Activated CD4-positive, alpha-beta T cell treated with anti-CD3 and anti-CD28 coated beads, Interleukin-2, Interleukin-6, amounts not matched to agents 100 ng/mL and 50 ng/mL, durations not matched to agents 16 hours and 8 hours (primary cell): ENCODE measurements at regions not wholly inside any gene's neighbourhood (a gene's known extent, or its start where the extent isn't known, plus 50 kb on each side); places are given as distances from the start of the nearest gene placed in this dataset.
"Not testable (repeated sequence)": the region's sequence is repeated elsewhere in the genome, so short reads cannot be mapped to it uniquely, and the experiment has no call there.

Source experiments
- DNase-seq: peaks from one replicate; pipeline ENCODE4 v3.0.0-alpha.2; 2020

DNA sequence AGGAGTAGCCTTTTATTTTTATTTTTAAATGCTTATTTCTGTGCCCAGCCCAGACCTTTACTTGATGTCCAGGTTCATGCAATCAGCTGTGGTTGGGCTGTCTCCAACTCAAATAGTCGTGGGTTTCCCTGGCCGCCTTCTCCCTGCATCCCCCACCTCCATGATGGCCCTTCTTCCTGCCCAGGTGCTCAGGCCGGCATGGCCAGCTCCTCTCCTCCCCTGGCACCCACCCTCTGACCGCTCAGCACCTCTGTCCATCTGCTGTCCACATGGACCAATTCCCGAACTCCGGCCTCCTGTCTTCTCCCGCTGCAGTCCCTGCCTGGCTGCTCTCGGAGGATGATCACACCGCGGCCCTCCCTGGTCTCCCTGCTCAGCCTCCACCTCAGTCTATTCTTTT lies 81.2 kb upstream of the SULF2 start:
- no peak for DNase-seq

DNA sequence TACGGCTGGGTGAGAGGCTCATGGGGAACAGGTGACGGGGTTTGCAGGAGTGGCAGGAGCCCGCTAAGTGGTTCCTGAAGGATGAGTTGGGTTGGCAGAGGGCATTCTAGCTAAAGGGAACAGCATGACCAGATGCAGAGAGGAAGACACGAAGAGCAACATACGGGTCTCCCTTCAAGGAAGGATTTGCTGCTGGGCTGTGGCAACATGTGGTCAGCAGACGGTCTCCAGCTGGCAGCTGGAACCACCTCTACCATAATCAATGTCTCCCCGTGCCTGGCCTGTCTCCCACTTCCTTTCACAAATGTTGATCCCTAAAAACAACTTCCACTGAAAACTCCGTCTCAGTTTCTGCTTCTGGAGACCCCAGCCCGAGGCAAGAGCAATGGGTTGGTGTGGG lies 80.6 kb upstream of the SULF2 start:
- no peak for DNase-seq

DNA sequence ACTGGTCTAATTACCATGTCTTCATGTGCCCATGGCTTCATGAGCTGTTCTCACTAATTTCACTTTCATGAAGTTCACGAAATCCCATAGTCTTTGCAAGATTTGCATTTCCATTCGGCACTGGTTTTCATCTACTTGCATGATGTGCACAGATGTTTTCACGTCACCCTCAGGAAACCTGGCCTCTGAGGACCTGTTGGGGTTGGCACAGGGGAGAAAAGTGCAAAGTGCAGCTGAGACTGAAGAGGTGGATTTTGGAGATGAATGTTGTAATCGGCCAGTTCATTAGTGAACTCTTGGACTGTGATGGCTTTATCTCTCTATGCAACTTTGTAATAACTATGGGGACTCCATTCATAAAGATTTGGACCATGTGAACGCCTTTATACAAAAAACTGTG lies 80.2 kb upstream of the SULF2 start:
- no peak for DNase-seq

DNA sequence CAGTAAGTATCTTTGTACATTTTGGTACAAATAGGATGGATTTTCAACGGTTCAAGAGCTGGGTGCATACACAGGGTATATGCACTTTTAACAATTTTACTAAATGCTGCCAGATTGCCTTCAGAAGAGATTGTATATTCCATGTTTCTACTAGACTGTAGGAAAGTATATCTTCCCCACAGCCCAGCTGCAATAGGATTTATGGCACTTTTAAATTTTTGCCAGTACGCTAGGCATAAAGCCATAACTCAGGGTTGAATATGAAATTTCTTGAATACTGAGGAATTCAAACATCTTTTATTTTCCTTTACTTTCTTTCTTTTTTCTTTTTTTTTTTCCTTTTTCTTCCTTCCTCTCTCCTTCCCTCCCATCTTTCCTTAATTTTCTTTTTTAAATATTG lies 78.7 kb upstream of the SULF2 start:
- no peak for DNase-seq

DNA sequence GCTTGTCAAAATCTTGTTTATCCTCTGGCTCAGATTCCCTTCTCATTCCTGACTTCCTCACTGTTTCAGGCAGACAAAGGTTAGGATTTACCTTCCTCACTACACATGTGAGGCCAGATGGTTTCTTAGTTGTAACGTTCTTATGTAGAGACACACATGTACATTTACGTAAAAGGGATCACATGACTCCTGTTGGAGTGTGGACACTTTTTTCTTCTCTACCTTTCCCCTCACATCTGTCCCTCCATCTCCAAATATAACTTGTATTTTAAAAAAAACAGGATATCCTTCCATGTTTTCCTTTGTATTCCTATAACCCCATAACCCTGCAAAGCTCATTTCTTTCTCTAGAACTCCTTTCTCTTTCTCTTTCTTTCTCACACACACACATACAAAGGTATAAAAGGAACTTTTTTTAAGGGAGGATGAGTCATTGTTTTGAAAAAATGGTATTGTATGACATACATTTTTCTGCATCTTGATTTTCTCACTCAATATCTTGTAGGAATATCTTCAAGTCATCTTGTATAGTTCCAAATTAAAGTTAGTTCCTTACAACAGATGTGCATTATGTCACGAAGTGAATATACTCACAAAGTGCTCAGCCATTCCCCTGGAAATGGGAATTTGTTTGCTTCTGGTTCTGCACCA lies 78.2 kb upstream of the SULF2 start:
- DNase-seq, result no peak

DNA sequence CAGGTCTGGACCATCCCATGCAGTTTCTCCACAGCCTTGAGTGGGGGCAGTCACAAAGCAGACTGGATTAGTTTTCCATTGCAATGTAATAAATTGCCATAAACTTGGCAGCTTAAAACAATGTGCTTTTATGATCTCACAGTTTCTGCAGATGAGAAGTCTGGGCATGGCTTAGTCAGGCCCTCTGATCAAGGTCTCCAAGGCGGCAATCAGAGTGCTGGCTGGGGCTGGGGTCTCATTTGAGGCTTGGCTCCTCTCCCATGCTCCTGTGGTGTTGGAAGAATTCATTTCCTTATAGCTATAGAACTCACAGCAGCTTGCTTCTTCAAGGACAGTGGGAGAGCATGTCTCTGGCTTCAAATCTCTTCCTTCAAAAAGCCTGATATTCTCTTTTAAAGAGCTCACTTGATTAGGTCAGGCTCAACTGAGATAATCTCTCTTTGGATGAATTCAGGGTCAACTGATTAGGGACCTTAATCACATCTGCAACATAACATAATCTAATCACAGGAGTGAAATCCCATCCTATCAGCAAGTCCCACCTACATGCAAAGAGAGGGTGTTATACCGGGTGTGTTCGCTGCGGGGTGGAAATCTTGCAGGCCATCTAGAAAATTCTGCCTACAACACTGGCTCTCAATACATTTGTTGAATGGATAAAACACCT lies 77.4 kb upstream of the SULF2 start:
- DNase-seq, result no peak

DNA sequence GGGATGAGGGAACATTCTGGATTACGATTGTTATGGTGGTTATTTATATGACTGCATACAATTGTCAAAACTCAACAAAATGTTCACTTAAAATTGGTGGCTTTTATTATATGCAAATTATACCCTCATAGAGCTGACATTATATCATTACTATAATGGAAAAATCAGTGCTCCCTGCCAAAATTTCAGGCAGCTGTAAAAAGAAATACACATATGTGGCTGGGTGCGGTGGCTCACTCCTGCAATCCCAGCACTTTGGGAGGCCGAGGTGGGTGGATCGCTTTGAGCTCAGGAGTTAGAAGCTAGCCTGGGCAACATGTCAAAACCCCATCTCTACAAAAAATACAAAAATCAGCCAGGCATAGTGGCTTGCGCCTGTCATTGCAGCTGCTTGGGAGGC lies 75.8 kb upstream of the SULF2 start:
- no peak for DNase-seq

DNA sequence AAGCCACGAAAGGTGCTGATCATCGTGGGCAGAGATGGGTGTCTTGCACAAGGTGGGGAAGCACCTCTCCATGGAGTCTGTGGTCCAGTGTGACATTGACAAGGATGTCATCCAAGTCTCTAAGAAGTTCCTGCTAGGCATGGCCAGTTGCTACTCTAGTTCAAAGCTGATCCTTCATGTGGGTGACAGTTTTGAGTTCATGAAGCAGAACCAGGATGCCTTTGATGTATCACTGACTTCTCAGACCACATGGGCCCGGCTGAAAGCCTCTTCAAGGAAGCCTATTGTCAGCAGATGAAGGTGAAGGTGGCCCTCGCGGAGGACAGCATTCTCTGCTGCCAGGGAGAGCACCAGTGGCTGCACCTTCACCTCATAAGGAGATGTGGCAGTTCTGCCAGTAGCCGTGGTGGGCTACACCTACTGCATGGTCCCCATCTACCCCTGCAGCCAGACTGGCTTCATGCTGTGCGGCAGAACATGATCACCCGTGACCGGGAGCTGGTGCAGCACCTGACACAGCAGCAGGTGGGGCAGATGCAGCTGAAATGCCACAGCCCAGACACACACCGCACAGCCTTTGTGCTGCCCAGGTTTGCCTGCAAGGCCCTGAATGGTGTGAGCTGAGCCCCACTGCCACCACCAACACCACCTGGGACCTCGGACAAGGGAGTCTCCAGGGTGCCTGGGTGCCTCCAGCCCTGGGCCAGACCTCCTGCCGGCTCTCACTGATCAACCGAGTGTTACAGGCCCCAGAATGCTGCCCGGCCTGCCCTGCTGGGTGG lies 75.0 kb upstream of the SULF2 start:
- no peak for DNase-seq

DNA sequence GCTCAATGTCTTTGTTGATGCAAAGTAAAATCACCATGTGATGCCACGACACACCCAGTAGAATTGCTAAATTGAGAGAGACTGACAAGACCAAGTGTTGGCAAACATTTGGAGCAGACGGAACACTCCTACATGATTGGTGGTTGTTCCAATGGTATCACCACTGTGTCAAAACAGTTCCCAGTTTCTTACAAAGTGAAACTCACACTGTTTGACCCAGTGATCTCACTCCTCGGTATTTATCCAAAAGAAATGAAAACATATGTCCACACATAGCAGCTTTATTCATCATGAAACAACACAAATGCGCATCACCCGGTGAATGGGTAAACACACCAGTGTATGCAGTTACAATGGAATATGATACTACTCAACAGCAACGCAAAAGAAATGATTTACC lies 74.0 kb upstream of the SULF2 start:
- DNase-seq, result no peak

DNA sequence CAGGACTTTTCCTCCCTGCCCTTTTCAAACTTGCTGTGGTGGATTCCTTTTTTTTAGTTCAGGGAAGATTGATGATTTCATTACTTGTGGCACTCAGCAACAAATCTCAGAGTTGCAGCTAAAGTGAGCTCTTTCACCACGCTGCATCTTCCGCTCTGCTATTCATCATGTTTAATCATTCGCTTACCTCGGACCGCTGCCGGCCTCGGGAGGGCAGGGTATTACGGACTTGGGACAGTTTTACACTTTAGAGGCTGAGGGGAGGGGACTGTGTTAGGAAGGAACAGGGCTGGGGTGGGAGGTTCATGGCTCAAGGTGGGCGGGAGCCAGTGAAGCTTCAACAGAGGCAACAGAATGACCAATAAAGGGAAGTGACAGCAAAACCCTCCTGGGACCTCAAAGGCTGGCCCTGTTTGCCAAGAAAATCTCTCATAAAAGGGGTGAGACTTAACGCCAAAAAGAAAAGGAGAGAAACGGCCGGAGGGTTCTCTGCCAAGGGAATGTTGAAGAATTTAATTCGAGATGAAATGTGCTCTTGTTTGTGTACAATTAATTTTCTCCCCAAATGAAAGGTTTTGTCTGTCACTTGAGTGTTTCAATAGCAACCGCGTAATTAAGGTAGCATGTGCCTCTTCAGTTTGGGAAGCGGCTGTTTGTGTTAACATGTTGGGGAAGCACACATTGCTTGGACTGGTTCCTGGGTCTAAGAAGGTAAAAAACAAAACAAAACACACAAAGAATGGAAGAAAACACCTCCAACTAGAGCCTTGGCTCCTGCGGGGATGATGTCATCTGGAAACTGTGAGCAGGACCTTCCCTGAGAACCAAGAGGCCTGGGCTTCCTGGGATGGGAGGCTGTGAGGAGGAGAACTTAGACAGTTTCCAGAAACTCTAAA lies 72.5 kb upstream of the SULF2 start:
- DNase-seq, result no peak

DNA sequence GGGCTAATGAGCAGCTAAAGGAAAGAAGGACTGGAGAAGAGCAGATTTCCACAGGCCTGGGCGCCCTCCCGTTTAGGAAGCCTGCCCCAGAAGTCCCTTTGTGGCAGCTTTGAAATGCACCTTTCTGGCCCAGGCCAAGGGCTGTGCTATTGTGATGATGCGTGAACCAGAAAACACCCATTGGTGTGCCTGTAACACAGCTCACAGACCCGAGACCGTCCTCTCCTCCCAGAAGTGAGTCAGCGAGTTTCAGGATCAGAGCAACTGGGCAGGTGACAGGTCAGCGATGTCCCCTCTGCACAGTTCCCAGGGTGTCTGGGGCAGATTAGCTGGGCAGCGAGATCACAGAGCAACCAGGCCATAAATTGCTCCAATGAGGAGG lies 71.9 kb upstream of the SULF2 start:
- DNase-seq, result no peak

DNA sequence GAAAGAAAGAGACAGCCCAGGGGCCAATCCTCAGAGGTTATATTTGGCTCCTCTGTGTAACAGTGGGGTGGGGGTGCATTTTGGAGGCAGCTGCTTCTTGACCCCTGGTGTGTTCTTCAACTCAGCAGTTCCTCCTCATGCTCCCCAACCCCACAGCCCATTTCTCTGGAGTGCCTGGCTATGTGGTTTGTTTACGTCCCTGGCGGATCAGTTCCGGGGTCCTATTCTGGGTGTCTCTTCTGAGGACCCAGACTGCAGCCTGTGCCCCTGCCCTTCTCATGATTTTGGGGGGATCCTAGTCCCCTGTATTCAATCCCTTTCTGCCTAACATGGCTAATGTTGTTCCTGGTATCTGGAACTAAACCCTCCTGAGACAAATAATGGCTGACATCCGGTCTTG lies 70.5 kb upstream of the SULF2 start:
- no peak for DNase-seq

DNA sequence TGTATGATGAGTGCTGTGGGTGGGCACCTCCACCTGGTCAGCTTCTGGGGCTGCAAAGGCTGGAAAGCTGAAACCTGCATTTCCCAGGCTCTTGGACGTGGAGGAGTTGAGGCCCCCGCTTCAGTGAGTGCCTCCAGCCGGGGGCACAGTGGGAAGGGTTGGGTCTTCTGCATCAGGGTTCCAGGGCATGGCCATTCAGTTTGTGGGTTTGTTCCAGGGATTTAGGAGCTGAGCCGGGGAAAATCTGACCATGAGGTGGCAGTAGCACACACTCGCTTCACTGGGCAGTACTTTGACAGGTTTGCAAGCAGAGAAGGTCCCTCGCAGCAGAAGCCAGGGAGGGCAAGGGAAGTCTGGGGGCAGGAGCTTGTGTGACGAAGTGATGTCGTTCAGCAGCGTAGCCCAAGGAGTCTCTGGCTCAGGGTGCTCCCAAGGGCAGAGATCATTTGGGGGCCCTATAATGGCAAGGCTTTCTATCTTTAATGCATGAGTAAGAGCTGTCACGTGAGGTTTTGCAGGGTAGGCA lies 69.5 kb upstream of the SULF2 start:
- no peak for DNase-seq

DNA sequence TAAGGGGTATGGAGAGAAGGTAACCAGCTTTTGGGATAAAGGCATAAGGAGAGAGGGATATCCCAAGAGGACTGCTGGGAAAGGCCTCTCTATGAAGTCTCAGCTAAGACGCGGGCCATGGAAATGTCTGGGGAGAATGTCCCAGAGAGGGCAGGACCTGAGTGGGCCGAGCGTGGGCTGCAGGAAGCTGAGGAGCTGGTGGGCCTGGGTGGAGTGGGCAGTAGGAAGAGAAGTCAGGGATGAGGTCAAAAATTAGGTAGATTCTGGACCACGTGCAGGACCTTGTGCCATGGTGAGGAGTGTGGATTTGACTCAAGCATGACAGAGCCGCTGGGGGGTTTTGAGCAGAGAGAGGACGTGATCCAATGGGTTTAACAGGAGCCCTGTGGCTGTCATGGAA lies 66.5 kb upstream of the SULF2 start:
- no peak for DNase-seq

DNA sequence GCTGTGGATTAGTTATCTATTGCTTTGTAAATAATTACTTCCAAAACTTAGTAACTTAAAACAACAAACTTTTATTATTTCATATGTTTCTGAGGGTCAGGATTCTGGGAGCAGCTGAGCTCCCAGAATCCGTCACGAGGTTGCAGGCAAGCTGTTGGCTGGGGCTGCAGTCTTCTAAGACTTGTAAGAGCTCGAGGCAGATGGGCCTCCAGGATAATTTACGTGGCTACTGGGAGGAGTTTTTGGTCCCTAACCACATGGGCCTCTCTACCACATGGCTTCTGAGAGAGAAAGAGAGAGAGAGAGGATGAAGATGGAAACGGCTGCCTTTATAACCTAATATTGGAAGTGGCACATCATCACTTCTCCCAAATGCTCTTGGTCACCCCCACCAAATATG lies 64.9 kb upstream of the SULF2 start:
- DNase-seq, result no peak

DNA sequence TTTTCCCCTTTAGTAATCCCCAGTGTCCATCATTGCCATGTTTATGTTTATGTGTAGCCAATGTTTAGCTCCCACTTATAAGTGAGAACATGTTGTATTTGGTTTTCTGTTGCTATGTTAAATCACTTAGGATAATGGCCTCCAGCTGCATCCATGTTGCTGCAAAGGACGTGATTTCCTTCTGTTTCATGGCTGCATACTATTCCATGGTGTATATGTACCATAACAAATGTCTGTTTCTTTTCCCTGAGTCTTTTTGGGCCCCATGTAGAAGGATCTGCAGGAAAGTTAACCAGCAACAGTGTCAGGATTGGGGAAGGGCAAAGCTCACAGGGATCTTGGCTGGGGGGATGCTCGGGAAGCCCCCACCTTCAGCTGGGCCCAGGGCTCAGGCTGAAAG lies 64.3 kb upstream of the SULF2 start:
- no peak for DNase-seq

DNA sequence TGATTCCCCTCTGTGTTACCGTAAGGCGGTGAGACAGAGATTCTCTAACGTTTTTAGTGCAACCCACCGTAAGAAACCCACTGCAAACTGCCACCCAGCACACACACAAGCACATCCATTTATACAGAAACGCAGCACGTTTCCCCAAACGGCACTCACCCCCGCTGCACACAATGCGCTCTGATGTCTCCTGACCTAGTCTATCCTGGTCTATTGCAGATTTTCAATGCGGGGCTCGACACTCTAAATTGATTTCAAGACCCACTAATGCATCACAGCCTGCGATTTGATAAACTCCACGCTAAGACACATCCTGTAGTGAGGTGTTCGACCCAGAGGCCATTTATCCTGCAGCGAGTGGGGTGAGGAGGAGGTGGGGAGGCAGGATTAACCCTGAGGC lies 63.7 kb upstream of the SULF2 start:
- DNase-seq, result no peak

DNA sequence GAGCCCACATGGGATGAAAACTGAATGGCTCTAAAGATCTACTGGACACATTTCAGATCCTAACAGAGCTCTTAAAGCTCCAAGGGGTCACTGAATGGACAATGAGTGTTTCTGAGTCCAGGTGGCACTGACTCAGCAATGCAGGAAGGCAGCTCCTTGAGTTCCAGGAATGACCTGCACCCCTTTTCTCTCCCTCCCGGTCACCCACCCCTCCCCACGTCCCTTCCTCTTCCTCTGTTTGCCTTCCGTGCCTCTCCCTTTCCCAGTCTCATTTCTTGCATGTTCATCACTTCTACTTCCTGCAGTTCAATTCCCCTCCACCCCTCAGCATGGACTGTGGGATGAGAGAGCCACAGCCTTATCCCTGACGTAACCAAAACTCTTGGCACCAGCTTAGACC lies 63.3 kb upstream of the SULF2 start:
- not testable (repeated sequence) for DNase-seq

DNA sequence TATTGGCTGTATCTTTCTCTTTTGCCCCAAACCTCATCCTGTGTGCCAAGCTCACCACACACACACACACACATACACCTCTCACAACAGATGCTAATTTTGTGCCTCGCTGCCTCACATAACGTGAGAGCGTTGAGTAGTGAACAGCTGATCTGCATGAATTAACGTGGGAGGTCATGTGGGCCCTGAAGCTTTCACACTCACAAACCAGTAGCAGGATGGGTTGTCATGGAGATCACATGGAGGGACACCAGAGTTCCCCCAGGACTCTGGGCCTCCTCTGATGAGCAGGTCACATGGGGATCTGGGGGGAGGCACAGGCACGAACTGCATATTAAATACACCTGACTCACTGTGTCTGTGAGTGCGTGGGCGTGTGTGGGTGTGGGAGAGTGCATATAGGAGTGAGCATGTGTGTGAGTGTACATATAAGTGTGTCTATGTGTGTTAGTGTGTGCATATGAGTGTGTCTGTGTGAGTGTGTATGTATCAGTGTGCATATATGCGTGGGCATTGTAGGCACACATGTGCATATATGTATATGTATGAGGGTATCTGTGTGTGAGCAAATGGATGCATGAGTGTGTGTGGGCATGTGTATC lies 62.7 kb upstream of the SULF2 start:
- no peak for DNase-seq

DNA sequence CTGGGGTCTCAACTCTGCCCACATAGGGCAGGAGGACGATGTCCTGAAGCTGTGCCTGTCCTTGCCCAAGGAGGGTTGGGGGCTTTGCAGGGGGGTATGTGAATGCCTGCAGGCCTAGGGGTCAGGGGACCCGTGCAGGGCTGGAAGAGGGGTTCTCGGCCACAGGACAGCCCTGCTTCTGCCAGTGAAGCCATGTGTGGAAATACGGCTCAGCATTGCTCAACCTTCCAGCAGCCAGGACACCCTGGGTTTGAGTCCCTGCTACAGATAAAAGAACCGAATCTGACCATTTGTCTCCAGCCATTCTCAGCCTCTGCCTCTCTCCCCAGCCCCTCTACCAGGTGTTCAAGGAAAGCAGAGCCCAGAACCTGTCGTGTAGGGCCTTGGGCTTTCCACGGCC lies 61.9 kb upstream of the SULF2 start:
- not testable (repeated sequence) for DNase-seq

DNA sequence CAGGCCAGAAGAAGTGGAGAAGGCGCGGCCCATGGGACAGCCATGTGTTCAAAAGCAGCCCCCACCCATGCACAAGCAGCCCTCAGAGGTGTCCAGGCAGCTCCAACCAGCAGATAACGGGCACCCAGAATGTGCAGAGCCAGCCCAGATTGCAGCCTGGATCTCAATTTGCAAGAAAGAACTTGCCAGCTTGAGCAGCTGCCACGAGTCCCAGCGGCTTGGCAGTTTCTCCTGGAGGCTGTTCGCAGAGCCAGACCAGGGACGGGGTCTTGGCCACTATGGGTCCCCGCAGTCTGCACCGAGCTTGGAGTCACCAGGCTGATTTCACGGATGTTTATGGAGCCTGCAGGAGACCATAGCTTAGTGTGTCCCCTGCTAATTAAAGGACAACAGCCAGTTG lies 61.4 kb upstream of the SULF2 start:
- not testable (repeated sequence) for DNase-seq

DNA sequence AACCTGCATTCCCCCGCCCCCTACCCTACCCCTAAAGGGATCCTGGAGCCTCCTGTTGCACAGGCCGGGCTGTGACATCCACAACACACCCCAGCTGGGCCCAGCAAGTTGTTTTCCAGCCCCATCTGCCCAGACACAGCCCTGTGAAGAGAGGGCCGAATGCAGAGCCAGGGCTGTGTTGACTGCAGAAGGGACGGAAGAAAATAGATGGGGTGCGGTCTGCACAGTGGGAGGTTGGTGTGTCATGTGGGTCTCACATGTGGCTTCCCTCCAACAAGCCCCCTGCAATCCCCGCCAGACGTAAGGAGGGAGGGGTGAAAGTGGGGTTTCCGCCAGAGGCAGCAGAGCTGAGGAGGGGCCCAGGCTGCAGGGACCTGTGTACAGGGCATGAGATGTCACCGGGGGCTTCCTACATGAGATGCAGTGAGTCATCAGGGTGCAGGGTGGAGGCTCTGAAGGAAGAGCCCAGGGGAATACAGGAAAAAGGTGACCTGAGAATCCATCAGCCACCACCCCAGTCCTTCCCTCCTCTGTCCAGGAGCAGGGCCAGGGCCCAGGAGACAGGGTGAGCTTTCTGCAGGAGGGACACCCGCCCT lies 60.2 kb upstream of the SULF2 start:
- not testable (repeated sequence) for DNase-seq
